ENCODE measurements at regions not wholly inside any gene's neighbourhood (a gene's known extent, or its start where the extent isn't known, plus 50 kb on each side); places are given as distances from the start of the nearest gene placed in this dataset.

DNA sequence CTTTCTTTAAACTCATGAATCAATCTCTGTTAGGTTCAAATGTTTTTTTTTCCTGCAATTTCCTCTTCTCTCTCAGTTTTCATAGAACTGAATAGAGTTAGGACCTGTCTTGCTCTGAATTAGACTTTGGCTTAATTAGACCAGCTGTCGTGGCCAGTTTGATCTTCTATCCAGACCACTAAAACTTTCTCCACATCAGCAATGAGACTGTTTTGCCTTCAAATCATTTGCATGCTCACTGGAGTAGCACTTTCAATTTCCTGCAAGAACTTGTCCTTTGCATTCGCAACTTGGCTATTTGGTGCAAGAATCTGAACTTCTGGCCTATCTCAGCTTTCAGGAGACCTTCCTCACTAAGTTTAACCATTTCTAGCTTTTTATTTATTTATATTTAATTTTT, 2002.2 kb upstream of the PIK3C3 start:
- H3K9me3 Mint-ChIP-seq = no peaks in the 10 kb centered on the region; the same call in 2 of the 3 replicates
- H2AFZ ChIP-seq = no peak overlapping the region

More for the DNA sequence above, 2002.2 kb upstream of the PIK3C3 start:
- H3F3A ChIP-seq (replicated peaks; ENCODE audit: low read depth) = no peaks in the 10 kb centered on the region
- Mint-ChIP-seq H3K4me3 (no peak overlapping the region), H3K36me3 (ENCODE audit: low read depth) (no peaks in the 10 kb centered on the region), H3K27ac (no peak overlapping the region), H3K4me1 (peaks cover 6% of the 10 kb centered on the region; the same call in 1 of the 3 replicates), H3K27me3 (ENCODE audit: insufficient read depth, low read depth, poor library complexity) (peaks cover 2% of the 10 kb centered on the region)
- H3K27me3 ChIP-seq (ENCODE audit: insufficient read depth) = no peaks in the 10 kb centered on the region
- H3K36me3 ChIP-seq (ENCODE audit: insufficient read depth) = no peaks in the 10 kb centered on the region
- no peak for ATAC-seq
- no peaks in the 10 kb centered on the region for H3K4me1 ChIP-seq (ENCODE audit: insufficient read depth)
- H3K79me2 ChIP-seq (replicated peaks; ENCODE audit: insufficient read depth) = no peaks in the 10 kb centered on the region
- H3K9me2 ChIP-seq (ENCODE audit: insufficient read depth) = no peaks in the 10 kb centered on the region
- H3K4me2 ChIP-seq = no peak overlapping the region
- no peak for DNase-seq (ENCODE audit: low spot score)
- no peak overlapping the region for H3K4me3 ChIP-seq
- TF ChIP-seq EZH2phosphoT487 (IDR thresholded peaks at IDR 0.05; ENCODE audit: unreplicated experiment) = no peak
- TF ChIP-seq, protein P1, sequence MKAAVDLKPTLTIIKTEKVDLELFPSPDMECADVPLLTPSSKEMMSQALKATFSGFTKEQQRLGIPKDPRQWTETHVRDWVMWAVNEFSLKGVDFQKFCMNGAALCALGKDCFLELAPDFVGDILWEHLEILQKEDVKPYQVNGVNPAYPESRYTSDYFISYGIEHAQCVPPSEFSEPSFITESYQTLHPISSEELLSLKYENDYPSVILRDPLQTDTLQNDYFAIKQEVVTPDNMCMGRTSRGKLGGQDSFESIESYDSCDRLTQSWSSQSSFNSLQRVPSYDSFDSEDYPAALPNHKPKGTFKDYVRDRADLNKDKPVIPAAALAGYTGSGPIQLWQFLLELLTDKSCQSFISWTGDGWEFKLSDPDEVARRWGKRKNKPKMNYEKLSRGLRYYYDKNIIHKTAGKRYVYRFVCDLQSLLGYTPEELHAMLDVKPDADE (IDR thresholded peaks at IDR 0.05) = no peak
- TF ChIP-seq, protein P2, sequence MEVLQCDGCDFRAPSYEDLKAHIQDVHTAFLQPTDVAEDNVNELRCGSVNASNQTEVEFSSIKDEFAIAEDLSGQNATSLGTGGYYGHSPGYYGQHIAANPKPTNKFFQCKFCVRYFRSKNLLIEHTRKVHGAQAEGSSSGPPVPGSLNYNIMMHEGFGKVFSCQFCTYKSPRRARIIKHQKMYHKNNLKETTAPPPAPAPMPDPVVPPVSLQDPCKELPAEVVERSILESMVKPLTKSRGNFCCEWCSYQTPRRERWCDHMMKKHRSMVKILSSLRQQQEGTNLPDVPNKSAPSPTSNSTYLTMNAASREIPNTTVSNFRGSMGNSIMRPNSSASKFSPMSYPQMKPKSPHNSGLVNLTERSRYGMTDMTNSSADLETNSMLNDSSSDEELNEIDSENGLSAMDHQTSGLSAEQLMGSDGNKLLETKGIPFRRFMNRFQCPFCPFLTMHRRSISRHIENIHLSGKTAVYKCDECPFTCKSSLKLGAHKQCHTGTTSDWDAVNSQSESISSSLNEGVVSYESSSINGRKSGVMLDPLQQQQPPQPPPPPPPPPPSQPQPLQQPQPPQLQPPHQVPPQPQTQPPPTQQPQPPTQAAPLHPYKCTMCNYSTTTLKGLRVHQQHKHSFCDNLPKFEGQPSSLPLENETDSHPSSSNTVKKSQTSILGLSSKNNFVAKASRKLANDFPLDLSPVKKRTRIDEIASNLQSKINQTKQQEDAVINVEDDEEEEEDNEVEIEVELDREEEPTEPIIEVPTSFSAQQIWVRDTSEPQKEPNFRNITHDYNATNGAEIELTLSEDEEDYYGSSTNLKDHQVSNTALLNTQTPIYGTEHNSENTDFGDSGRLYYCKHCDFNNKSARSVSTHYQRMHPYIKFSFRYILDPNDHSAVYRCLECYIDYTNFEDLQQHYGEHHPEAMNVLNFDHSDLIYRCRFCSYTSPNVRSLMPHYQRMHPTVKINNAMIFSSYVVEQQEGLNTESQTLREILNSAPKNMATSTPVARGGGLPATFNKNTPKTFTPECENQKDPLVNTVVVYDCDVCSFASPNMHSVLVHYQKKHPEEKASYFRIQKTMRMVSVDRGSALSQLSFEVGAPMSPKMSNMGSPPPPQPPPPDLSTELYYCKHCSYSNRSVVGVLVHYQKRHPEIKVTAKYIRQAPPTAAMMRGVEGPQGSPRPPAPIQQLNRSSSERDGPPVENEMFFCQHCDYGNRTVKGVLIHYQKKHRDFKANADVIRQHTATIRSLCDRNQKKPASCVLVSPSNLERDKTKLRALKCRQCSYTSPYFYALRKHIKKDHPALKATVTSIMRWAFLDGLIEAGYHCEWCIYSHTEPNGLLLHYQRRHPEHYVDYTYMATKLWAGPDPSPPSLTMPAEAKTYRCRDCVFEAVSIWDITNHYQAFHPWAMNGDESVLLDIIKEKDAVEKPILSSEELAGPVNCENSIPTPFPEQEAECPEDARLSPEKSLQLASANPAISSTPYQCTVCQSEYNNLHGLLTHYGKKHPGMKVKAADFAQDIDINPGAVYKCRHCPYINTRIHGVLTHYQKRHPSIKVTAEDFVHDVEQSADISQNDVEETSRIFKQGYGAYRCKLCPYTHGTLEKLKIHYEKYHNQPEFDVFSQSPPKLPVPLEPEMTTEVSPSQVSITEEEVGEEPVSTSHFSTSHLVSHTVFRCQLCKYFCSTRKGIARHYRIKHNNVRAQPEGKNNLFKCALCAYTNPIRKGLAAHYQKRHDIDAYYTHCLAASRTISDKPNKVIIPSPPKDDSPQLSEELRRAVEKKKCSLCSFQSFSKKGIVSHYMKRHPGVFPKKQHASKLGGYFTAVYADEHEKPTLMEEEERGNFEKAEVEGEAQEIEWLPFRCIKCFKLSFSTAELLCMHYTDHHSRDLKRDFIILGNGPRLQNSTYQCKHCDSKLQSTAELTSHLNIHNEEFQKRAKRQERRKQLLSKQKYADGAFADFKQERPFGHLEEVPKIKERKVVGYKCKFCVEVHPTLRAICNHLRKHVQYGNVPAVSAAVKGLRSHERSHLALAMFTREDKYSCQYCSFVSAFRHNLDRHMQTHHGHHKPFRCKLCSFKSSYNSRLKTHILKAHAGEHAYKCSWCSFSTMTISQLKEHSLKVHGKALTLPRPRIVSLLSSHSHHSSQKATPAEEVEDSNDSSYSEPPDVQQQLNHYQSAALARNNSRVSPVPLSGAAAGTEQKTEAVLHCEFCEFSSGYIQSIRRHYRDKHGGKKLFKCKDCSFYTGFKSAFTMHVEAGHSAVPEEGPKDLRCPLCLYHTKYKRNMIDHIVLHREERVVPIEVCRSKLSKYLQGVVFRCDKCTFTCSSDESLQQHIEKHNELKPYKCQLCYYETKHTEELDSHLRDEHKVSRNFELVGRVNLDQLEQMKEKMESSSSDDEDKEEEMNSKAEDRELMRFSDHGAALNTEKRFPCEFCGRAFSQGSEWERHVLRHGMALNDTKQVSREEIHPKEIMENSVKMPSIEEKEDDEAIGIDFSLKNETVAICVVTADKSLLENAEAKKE (CRISPR knock-in tag; IDR thresholded peaks at IDR 0.05) = no peak
- TF ChIP-seq JUNB (IDR thresholded peaks at IDR 0.05; ENCODE audit: unreplicated experiment) = no peak
- no peak for TF ChIP-seq ZNF331 (CRISPR knock-in tag; IDR thresholded peaks at IDR 0.05; ENCODE audit: low read depth)
- no peak for TF ChIP-seq ZNF114 (CRISPR knock-in tag; IDR thresholded peaks at IDR 0.05)
- TF ChIP-seq, protein P3, sequence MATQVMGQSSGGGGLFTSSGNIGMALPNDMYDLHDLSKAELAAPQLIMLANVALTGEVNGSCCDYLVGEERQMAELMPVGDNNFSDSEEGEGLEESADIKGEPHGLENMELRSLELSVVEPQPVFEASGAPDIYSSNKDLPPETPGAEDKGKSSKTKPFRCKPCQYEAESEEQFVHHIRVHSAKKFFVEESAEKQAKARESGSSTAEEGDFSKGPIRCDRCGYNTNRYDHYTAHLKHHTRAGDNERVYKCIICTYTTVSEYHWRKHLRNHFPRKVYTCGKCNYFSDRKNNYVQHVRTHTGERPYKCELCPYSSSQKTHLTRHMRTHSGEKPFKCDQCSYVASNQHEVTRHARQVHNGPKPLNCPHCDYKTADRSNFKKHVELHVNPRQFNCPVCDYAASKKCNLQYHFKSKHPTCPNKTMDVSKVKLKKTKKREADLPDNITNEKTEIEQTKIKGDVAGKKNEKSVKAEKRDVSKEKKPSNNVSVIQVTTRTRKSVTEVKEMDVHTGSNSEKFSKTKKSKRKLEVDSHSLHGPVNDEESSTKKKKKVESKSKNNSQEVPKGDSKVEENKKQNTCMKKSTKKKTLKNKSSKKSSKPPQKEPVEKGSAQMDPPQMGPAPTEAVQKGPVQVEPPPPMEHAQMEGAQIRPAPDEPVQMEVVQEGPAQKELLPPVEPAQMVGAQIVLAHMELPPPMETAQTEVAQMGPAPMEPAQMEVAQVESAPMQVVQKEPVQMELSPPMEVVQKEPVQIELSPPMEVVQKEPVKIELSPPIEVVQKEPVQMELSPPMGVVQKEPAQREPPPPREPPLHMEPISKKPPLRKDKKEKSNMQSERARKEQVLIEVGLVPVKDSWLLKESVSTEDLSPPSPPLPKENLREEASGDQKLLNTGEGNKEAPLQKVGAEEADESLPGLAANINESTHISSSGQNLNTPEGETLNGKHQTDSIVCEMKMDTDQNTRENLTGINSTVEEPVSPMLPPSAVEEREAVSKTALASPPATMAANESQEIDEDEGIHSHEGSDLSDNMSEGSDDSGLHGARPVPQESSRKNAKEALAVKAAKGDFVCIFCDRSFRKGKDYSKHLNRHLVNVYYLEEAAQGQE (IDR thresholded peaks at IDR 0.05; ENCODE audit: unreplicated experiment) = no peak
- no peak for TF ChIP-seq POLR2AphosphoS5 (IDR thresholded peaks at IDR 0.05; ENCODE audit: low read depth)
- TF ChIP-seq CREB1 (CRISPR knock-in tag; IDR thresholded peaks at IDR 0.05; ENCODE audit: low read depth) = no peak
- TF ChIP-seq, protein P4, sequence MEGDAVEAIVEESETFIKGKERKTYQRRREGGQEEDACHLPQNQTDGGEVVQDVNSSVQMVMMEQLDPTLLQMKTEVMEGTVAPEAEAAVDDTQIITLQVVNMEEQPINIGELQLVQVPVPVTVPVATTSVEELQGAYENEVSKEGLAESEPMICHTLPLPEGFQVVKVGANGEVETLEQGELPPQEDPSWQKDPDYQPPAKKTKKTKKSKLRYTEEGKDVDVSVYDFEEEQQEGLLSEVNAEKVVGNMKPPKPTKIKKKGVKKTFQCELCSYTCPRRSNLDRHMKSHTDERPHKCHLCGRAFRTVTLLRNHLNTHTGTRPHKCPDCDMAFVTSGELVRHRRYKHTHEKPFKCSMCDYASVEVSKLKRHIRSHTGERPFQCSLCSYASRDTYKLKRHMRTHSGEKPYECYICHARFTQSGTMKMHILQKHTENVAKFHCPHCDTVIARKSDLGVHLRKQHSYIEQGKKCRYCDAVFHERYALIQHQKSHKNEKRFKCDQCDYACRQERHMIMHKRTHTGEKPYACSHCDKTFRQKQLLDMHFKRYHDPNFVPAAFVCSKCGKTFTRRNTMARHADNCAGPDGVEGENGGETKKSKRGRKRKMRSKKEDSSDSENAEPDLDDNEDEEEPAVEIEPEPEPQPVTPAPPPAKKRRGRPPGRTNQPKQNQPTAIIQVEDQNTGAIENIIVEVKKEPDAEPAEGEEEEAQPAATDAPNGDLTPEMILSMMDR (conservative IDR thresholded peaks at IDR 0.05; ENCODE audit: low read depth in 2 of 2) = no peak
- no peak for TF ChIP-seq STAT1 (IDR thresholded peaks at IDR 0.05; ENCODE audit: unreplicated experiment)
- no peak for TF ChIP-seq EZH2 (IDR thresholded peaks at IDR 0.05; ENCODE audit: low read depth, unreplicated experiment)
- TF ChIP-seq NANOG (IDR thresholded peaks at IDR 0.05; ENCODE audit: borderline replicate concordance) = no peak
- H3K27ac ChIP-seq (ENCODE audit: low read depth) = no peak overlapping the region
- H4K20me1 ChIP-seq (replicated peaks; ENCODE audit: insufficient read depth) = no peaks in the 10 kb centered on the region

Measured in GM23338 (cell line).